Trophoblast cell (in vitro differentiated cells and primary cell): ENCODE measurements at regions not wholly inside any gene's neighbourhood (a gene's known extent, or its start where the extent isn't known, plus 50 kb on each side); places are given as distances from the start of the nearest gene placed in this dataset.
"Not testable (repeated sequence)": the region's sequence is repeated elsewhere in the genome, so short reads cannot be mapped to it uniquely, and the experiment has no call there.

Experiments used
- DNase-seq, 2 donors: peaks; one replicate each; pipeline ENCODE4 v3.0.0-alpha.2; 2016
- H2AFZ ChIP-seq: 2 replicates; pipeline ENCODE4 v1.6.1; 2013; ENCODE audit warnings: low read length, moderate library complexity, mild to moderate bottlenecking; ENCODE audit not compliant: insufficient read depth, poor library complexity
- H2AK5ac ChIP-seq: 2 replicates; pipeline ENCODE4 v1.6.1; 2013; ENCODE audit warnings: mild to moderate bottlenecking, low read length
- H2BK120ac ChIP-seq: 2 replicates; pipeline ENCODE4 v1.6.1; 2013; ENCODE audit warnings: low read length, mild to moderate bottlenecking, moderate library complexity; ENCODE audit not compliant: insufficient read depth, poor library complexity
- H2BK12ac ChIP-seq: 2 replicates; pipeline ENCODE4 v1.6.1; 2013; ENCODE audit warnings: mild to moderate bottlenecking, low read length, moderate library complexity
- H2BK5ac ChIP-seq: 2 replicates; pipeline ENCODE4 v1.6.1; 2013; ENCODE audit warnings: low read length, low read depth, moderate library complexity, mild to moderate bottlenecking; ENCODE audit not compliant: poor library complexity
- H3K14ac ChIP-seq: 2 replicates; pipeline ENCODE4 v1.6.1; 2013; ENCODE audit warnings: mild to moderate bottlenecking, low read length
- H3K18ac ChIP-seq: 2 replicates; pipeline ENCODE4 v1.6.1; 2013; ENCODE audit warnings: mild to moderate bottlenecking, low read length
- H3K23ac ChIP-seq: 2 replicates; pipeline ENCODE4 v1.6.1; 2013; ENCODE audit warnings: low read length
- H3K27ac ChIP-seq: 2 replicates; pipeline ENCODE4 v1.5.1; 2013; ENCODE audit warnings: low read depth, mild to moderate bottlenecking, inconsistent platforms, low read length, moderate library complexity
- H3K27me3 ChIP-seq: 2 replicates; pipeline ENCODE4 v1.6.1; 2013; ENCODE audit warnings: inconsistent platforms, mild to moderate bottlenecking, low read length, moderate library complexity; ENCODE audit not compliant: insufficient read depth
- H3K36me3 ChIP-seq, 2 experiments: 1 replicate in 1 of 2; 2 replicates in 1 of 2; pipeline ENCODE4 v1.6.1; 2013; ENCODE audit warnings: low read length in 2 of 2, mild to moderate bottlenecking in 2 of 2, moderate library complexity in 1 of 2; ENCODE audit not compliant: insufficient read depth in 2 of 2, control insufficient read depth in 1 of 2
- H3K4ac ChIP-seq: 2 replicates; pipeline ENCODE4 v1.6.1; 2013; ENCODE audit warnings: low read depth, mild to moderate bottlenecking, low read length, moderate library complexity
- H3K4me1 ChIP-seq, 2 experiments: 1 replicate in 1 of 2; 2 replicates in 1 of 2; pipeline ENCODE4 v1.6.1; 2013; ENCODE audit warnings: low read length in 2 of 2, mild to moderate bottlenecking in 2 of 2, moderate library complexity in 1 of 2; ENCODE audit not compliant: insufficient read depth in 2 of 2, control insufficient read depth in 1 of 2
- H3K4me2 ChIP-seq: 2 replicates; pipeline ENCODE4 v1.6.1; 2013; ENCODE audit warnings: inconsistent platforms, mild to moderate bottlenecking, low read length, moderate library complexity
- H3K4me3 ChIP-seq: 2 replicates; pipeline ENCODE4 v1.5.1; 2013; ENCODE audit warnings: mild to moderate bottlenecking, low read depth, low read length, inconsistent platforms
- H3K79me1 ChIP-seq: one replicate; pipeline ENCODE4 v1.6.1; 2013; ENCODE audit warnings: low read length
- H3K79me2 ChIP-seq: 2 replicates; pipeline ENCODE4 v1.6.1; 2013; ENCODE audit warnings: low read length, mild to moderate bottlenecking; ENCODE audit not compliant: control insufficient read depth, insufficient read depth, poor library complexity
- H3K9ac ChIP-seq: 2 replicates; pipeline ENCODE4 v1.6.1; 2013; ENCODE audit warnings: mild to moderate bottlenecking, low read length
- H3K9me3 ChIP-seq: 2 replicates; pipeline ENCODE4 v1.6.1; 2013; ENCODE audit warnings: low read depth, mild to moderate bottlenecking, control low read depth, inconsistent platforms, low read length; ENCODE audit not compliant: insufficient read depth
- H4K12ac ChIP-seq: 2 replicates; pipeline ENCODE4 v1.6.1; 2013; ENCODE audit warnings: low read depth, mild to moderate bottlenecking, low read length, moderate library complexity
- H4K8ac ChIP-seq: 2 replicates; pipeline ENCODE4 v1.6.1; 2013; ENCODE audit warnings: low read depth, mild to moderate bottlenecking, low read length, moderate library complexity
- H4K91ac ChIP-seq: one replicate; pipeline ENCODE4 v1.6.1; 2013; ENCODE audit warnings: low read depth, mild to moderate bottlenecking, low read length, moderate library complexity
- WGBS: extraction: QIAGEN DNeasy Blood & Tissue Kit; methylation state at CpG from one replicate; pipeline ENCODE4 v1.1.7; 2013; ENCODE audit warnings: missing lambda C conversion rate; ENCODE audit not compliant: insufficient read length, insufficient coverage; ENCODE audit errors: extremely low coverage; 5-methylcytosine and 5-hydroxymethylcytosine counted together

DNA sequence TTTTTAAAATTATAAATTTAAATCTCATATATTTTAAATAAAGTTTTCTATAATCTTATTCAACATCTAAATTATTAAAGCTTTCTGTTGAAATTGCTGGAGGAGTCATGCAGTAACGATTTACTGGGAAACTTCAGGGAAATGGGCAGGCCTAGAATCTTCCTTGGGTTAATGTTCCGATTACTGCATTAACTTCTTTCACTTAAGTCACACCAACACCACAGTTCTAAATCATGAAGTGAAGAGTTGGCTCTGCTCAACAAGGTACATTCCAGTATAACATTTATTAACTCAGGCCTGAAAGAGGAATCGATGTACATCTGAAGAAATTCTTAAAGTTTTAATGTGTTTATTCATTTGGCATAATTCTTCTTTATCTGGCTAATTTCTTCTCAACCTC, 244.3 kb downstream of the CCER1 start:
- no peak overlapping the region for H3K14ac ChIP-seq
- H3K23ac ChIP-seq = no peak overlapping the region
- no peak overlapping the region for H2BK120ac ChIP-seq
- no peak overlapping the region for H3K27ac ChIP-seq
- no peaks in the 10 kb centered on the region for H3K27me3 ChIP-seq
- no peaks in the 10 kb centered on the region for H3K4me1 ChIP-seq
- H3K36me3 ChIP-seq = no peaks in the 10 kb centered on the region
- no peak overlapping the region for H2AFZ ChIP-seq
- no peak overlapping the region for H2BK5ac ChIP-seq
- H2AK5ac ChIP-seq = no peak overlapping the region
- no peak overlapping the region for H3K4ac ChIP-seq
- no CpG with 5 or more reads among the region's 3 CpGs for WGBS
- no peaks in the 10 kb centered on the region for H3K79me1 ChIP-seq
- H4K12ac ChIP-seq = no peak overlapping the region
- H3K4me2 ChIP-seq = no peak overlapping the region
- no peaks in the 10 kb centered on the region for H3K79me2 ChIP-seq
- H3K9me3 ChIP-seq = no peaks in the 10 kb centered on the region
- no peak overlapping the region for H3K18ac ChIP-seq
- H2BK12ac ChIP-seq = no peak overlapping the region
- DNase-seq = no peak
- no peak overlapping the region for H4K91ac ChIP-seq
- no peak overlapping the region for H4K8ac ChIP-seq
- no peak overlapping the region for H3K4me3 ChIP-seq
- no peak overlapping the region for H3K9ac ChIP-seq

DNA sequence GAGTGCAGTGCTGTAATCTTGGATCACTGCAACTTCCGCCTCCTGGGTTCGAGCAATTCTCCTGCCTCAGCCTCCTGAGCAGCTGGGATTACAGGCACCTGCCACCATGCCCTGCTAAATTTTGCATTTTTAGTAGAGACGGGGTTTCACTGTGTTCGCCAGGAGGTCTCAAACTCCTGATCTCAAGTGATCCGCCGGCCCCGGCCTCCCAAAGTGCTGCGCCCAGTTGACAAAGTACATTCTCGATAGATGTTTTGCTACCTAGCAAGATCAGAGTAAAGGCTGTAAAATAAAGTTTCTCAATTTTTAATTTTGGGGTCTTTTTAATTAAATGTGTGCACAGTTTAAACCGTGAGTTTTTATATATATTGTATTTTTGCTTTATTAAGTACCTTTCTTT, 248.9 kb downstream of the CCER1 start:
- Histone ChIP-seq H4K8ac (no peak overlapping the region), H3K14ac (no peak overlapping the region), H3K4me2 (no peak overlapping the region), H2BK5ac (no peak overlapping the region), H3K4ac (no peak overlapping the region), H2BK12ac (no peak overlapping the region), H3K4me3 (no peak overlapping the region), H3K23ac (no peak overlapping the region), H3K9me3 (no peaks in the 10 kb centered on the region), H3K9ac (no peak overlapping the region), H3K18ac (no peak overlapping the region), H3K36me3 (no peaks in the 10 kb centered on the region), H3K27me3 (no peaks in the 10 kb centered on the region), H4K91ac (no peak overlapping the region), H3K79me1 (no peaks in the 10 kb centered on the region), H3K79me2 (no peaks in the 10 kb centered on the region), H3K4me1 (no peaks in the 10 kb centered on the region), H2AK5ac (no peak overlapping the region), H2AFZ (no peak overlapping the region), H4K12ac (no peak overlapping the region), H2BK120ac (no peak overlapping the region), H3K27ac (no peak overlapping the region)
- no CpG with 5 or more reads among the region's 10 CpGs for WGBS
- DNase-seq = no peak

DNA sequence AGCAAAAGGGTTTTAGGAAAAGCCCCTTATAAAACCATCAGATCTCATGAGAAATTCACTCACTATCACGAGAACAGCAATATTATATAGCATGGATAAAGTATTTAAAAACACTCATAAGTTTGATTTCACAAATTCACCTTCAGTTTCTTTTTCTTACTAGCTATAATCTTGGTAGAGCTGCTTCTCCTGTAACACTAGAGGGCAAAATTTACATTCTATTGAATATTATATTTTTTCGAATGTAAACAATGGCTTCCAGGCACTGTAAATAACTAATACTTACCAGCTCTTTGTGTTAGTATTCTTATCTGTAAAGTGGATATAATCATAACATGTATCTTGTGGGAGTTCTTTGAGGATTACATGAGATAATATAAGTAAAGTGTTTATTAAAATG, 259.6 kb downstream of the CCER1 start:
- Histone ChIP-seq H2AFZ (no peak overlapping the region), H3K4ac (no peak overlapping the region), H3K36me3 (no peaks in the 10 kb centered on the region), H3K9ac (no peak overlapping the region), H3K27me3 (no peaks in the 10 kb centered on the region), H2AK5ac (no peak overlapping the region), H3K23ac (no peak overlapping the region), H3K14ac (no peak overlapping the region), H2BK12ac (no peak overlapping the region), H3K79me1 (no peaks in the 10 kb centered on the region), H3K4me1 (no peaks in the 10 kb centered on the region), H3K4me3 (no peak overlapping the region), H4K12ac (no peak overlapping the region), H4K8ac (no peak overlapping the region), H3K27ac (no peak overlapping the region), H3K4me2 (no peak overlapping the region), H4K91ac (no peak overlapping the region), H2BK5ac (no peak overlapping the region), H3K18ac (no peak overlapping the region), H3K79me2 (no peaks in the 10 kb centered on the region), H3K9me3 (no peaks in the 10 kb centered on the region), H2BK120ac (no peak overlapping the region)
- WGBS = no CpG with 5 or more reads among the region's 2 CpGs
- peak in 1 of 2 donors; percentile 4 for DNase-seq

DNA sequence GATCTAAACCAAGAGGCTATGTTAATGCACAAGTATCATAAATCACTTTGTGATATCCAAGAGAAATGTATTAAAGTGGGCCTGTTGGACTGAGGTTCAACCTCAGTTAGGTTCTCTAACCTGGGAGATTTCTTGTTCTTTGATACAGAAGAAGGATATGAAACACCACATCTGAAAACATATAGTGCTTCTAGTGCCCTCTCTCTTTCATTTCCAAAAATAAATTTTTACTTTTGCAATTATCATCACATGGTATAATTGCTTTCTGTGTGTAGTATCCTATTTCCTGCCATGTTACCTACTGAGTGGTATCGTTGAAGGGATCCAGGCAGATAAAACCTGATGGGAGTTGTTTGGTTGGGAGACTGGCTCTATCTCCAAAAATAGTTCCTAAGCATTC, 264.9 kb downstream of the CCER1 start:
- Histone ChIP-seq H3K79me2 (no peaks in the 10 kb centered on the region), H4K91ac (no peak overlapping the region), H3K4ac (no peak overlapping the region), H3K9me3 (no peaks in the 10 kb centered on the region), H3K4me2 (no peak overlapping the region), H3K4me1 (no peaks in the 10 kb centered on the region), H3K36me3 (no peaks in the 10 kb centered on the region), H3K4me3 (no peak overlapping the region), H3K9ac (no peak overlapping the region), H3K27ac (no peak overlapping the region), H3K18ac (no peak overlapping the region), H2BK120ac (no peak overlapping the region), H4K12ac (no peak overlapping the region), H2AK5ac (no peak overlapping the region), H2BK5ac (no peak overlapping the region), H4K8ac (no peak overlapping the region), H3K23ac (no peak overlapping the region), H2AFZ (no peak overlapping the region), H3K79me1 (no peaks in the 10 kb centered on the region), H3K27me3 (no peaks in the 10 kb centered on the region), H2BK12ac (no peak overlapping the region), H3K14ac (no peak overlapping the region)
- no CpG with 5 or more reads among the region's 1 CpG for WGBS
- no peak for DNase-seq

DNA sequence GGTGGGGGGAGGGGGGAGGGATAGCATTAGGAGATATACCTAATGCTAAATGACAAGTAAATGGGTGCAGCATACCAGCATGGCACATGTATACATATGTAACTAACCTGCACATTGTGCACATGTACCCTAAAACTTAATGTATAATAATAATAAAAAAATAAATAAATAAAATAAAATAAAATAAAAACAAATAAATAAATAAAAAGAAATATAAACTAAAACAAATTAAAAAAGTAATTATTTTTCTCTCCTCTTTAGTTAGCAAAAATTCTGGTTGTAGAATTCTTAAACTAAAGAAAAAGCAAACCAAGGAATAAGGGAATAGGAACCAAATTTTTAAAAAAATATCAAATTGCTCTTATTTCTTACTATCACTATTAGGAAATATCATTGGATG, 267.3 kb downstream of the CCER1 start:
- not testable (repeated sequence) for H3K79me1 ChIP-seq, H3K79me2 ChIP-seq, H2BK120ac ChIP-seq, H3K18ac ChIP-seq, H2BK5ac ChIP-seq, H4K8ac ChIP-seq, H2AFZ ChIP-seq, H3K14ac ChIP-seq, H3K9me3 ChIP-seq, H3K23ac ChIP-seq, H3K9ac ChIP-seq, H2BK12ac ChIP-seq, H2AK5ac ChIP-seq, H3K4me3 ChIP-seq, H4K12ac ChIP-seq, H4K91ac ChIP-seq, H3K4me2 ChIP-seq, H3K4me1 ChIP-seq, H3K27ac ChIP-seq, H3K36me3 ChIP-seq, H3K4ac ChIP-seq, DNase-seq, H3K27me3 ChIP-seq
